ENCODE measurements at regions not wholly inside any gene's neighbourhood (a gene's known extent, or its start where the extent isn't known, plus 50 kb on each side); places are given as distances from the start of the nearest gene placed in this dataset.
A peak's percentile ranks its signal among the peaks of the same experiment; 100 is the strongest.

GRCh38 chr5:106974272-106974671 is 696.5 kb downstream of the EFNA5 start:
- DNase-seq, result no peak

GRCh38 chr5:106966686-106967315 is 703.9 kb downstream of the EFNA5 start:
- DNase-seq, result no peak

- DNase-seq, result no peak
These were observed 706.6 kb downstream of the EFNA5 start for GRCh38 chr5:106964132-106964531.

- DNase-seq, result no peak
These were observed 707.1 kb downstream of the EFNA5 start for GRCh38 chr5:106963630-106964029.

GRCh38 chr5:106962464-106963230 is 708.1 kb downstream of the EFNA5 start:
- DNase-seq, result no peak

GRCh38 chr5:106959387-106959786 is 711.4 kb downstream of the EFNA5 start:
- peak; percentile 58 for DNase-seq

GRCh38 chr5:106957336-106957735 is 713.4 kb downstream of the EFNA5 start:
- no peak for DNase-seq

GRCh38 chr5:106956886-106957285 is 713.9 kb downstream of the EFNA5 start:
- DNase-seq, result no peak

- DNase-seq, result no peak
These were observed 714.5 kb downstream of the EFNA5 start for GRCh38 chr5:106956187-106956586.

GRCh38 chr5:106940986-106941385 is 729.8 kb downstream of the EFNA5 start:
- no peak for DNase-seq

- no peak for DNase-seq
These were observed 730.4 kb downstream of the EFNA5 start for GRCh38 chr5:106940301-106940846.

GRCh38 chr5:106923409-106923808 is 747.3 kb downstream of the EFNA5 start:
- no peak for DNase-seq

- no peak for DNase-seq
These were observed 749.2 kb downstream of the EFNA5 start for GRCh38 chr5:106921567-106921966.

- DNase-seq, result no peak
These were observed 760.3 kb downstream of the EFNA5 start for GRCh38 chr5:106910486-106910885.

GRCh38 chr5:106909716-106910115 is 761.0 kb downstream of the EFNA5 start:
- DNase-seq, result no peak

- DNase-seq, result no peak
These were observed 762.8 kb downstream of the EFNA5 start for GRCh38 chr5:106907979-106908378.

GRCh38 chr5:106906199-106906598 is 764.5 kb downstream of the EFNA5 start:
- DNase-seq, result no peak

GRCh38 chr5:106894964-106895363 is 775.8 kb downstream of the EFNA5 start:
- no peak for DNase-seq

- DNase-seq, result no peak
These were observed 788.7 kb downstream of the EFNA5 start for GRCh38 chr5:106882035-106882434.

- no peak for DNase-seq
These were observed 790.1 kb downstream of the EFNA5 start for GRCh38 chr5:106880656-106881055.

- no peak for DNase-seq
These were observed 792.9 kb downstream of the EFNA5 start for GRCh38 chr5:106877881-106878280.

GRCh38 chr5:106876665-106877194 is 794.0 kb downstream of the EFNA5 start:
- no peak for DNase-seq

GRCh38 chr5:106876298-106876622 is 794.5 kb downstream of the EFNA5 start:
- no peak for DNase-seq

GRCh38 chr5:106875591-106876297 is 795.0 kb downstream of the EFNA5 start:
- DNase-seq, result no peak

Data from retina (tissue), 1 donor.